GM21526 (cell line): ENCODE measurements at regions not wholly inside any gene's neighbourhood (a gene's known extent, or its start where the extent isn't known, plus 50 kb on each side); places are given as distances from the start of the nearest gene placed in this dataset.

Source experiments
- ATAC-seq: cut with Tn5 transposase; IDR thresholded peaks from one replicate; pipeline ENCODE4 v1.9.1; 2021; ENCODE audit warnings: moderate library complexity; ENCODE audit not compliant: unreplicated experiment, low FRiP score

- ATAC-seq = no peak
These were observed 356.0 kb upstream of the ISL1 start for GRCh38 chr5:51027271-51027670.

GRCh38 chr5:51028394-51028793 is 354.9 kb upstream of the ISL1 start:
- no peak for ATAC-seq

GRCh38 chr5:51033215-51033614 is 350.0 kb upstream of the ISL1 start:
- no peak for ATAC-seq

GRCh38 chr5:51034222-51034901 is 348.9 kb upstream of the ISL1 start:
- no peak for ATAC-seq

GRCh38 chr5:51039424-51040329 is 343.6 kb upstream of the ISL1 start:
- ATAC-seq = no peak

GRCh38 chr5:51043745-51044144 is 339.5 kb upstream of the ISL1 start:
- ATAC-seq = no peak

- ATAC-seq = no peak
These were observed 335.9 kb upstream of the ISL1 start for GRCh38 chr5:51047369-51047768.

- ATAC-seq = no peak
These were observed 329.9 kb upstream of the ISL1 start for GRCh38 chr5:51053361-51053760.

GRCh38 chr5:51060953-51061352 is 322.3 kb upstream of the ISL1 start:
- no peak for ATAC-seq

GRCh38 chr5:51072937-51073336 is 310.3 kb upstream of the ISL1 start:
- no peak for ATAC-seq

GRCh38 chr5:51082741-51083140 is 300.5 kb upstream of the ISL1 start:
- no peak for ATAC-seq

- no peak for ATAC-seq
These were observed 291.4 kb upstream of the ISL1 start for GRCh38 chr5:51091816-51092215.

GRCh38 chr5:51095486-51095885 is 287.8 kb upstream of the ISL1 start:
- no peak for ATAC-seq

GRCh38 chr5:51096859-51097258 is 286.4 kb upstream of the ISL1 start:
- ATAC-seq = no peak

GRCh38 chr5:51099173-51099853 is 283.9 kb upstream of the ISL1 start:
- no peak for ATAC-seq

GRCh38 chr5:51104556-51104955 is 278.7 kb upstream of the ISL1 start:
- no peak for ATAC-seq

- no peak for ATAC-seq
These were observed 273.4 kb upstream of the ISL1 start for GRCh38 chr5:51109786-51110410.

- ATAC-seq = no peak
These were observed 252.0 kb upstream of the ISL1 start for GRCh38 chr5:51131266-51131665.

- ATAC-seq = no peak
These were observed 245.1 kb upstream of the ISL1 start for GRCh38 chr5:51138164-51138563.

GRCh38 chr5:51148437-51148836 is 234.8 kb upstream of the ISL1 start:
- ATAC-seq = no peak

GRCh38 chr5:51156222-51156621 is 227.0 kb upstream of the ISL1 start:
- ATAC-seq = no peak
